Peyer's patch (tissue), 4 donors: ENCODE measurements at regions not wholly inside any gene's neighbourhood (a gene's known extent, or its start where the extent isn't known, plus 50 kb on each side); places are given as distances from the start of the nearest gene placed in this dataset.

ENCODE experiments used
- DNase-seq, 3 donors: peaks; one replicate each; pipeline ENCODE4 v3.0.0-alpha.2; 2017 to 2019
- H3K27ac ChIP-seq, 4 donors: fragments of 200-600 bp; sonication (generic); one replicate each; pipeline ENCODE4 v1.5.1; 2016 to 2019
- H3K27me3 ChIP-seq, 2 donors: fragments of 200-600 bp; sonication (generic); one replicate each; pipeline ENCODE4 v1.5.1; 2019
- H3K36me3 ChIP-seq, 3 donors: fragments of 200-600 bp; sonication (generic); one replicate each; pipeline ENCODE4 v1.5.1; 2016 to 2019
- H3K4me1 ChIP-seq, 4 donors: fragments of 200-600 bp; sonication (generic); one replicate each; pipeline ENCODE4 v1.5.1; 2016 to 2019
- H3K4me3 ChIP-seq, 4 donors: fragments of 200-600 bp; sonication (generic); 1 replicate in 3 of 4; 2 replicates in 1 of 4; pipeline ENCODE4 v1.5.1; 2016 to 2019; ENCODE audit warnings: mild to moderate bottlenecking in 1 of 4
- H3K9me3 ChIP-seq, 4 donors: fragments of 200-600 bp; sonication (generic); one replicate each; pipeline ENCODE4 v1.5.1; 2016 to 2019; ENCODE audit warnings: mild to moderate bottlenecking in 1 of 4
- CTCF ChIP-seq, 6 experiments: fragments of 450-650 bp in 4 of 6; fragments of 200-600 bp in 2 of 6; sonication (generic) in 1 of 6; IDR thresholded peaks; one replicate each; pipeline ENCODE4 v1.5.1; 2017 to 2019; ENCODE audit warnings: antibody characterized with exemption in 6 of 6, mild to moderate bottlenecking in 3 of 6, moderate library complexity in 1 of 6
- POLR2A ChIP-seq, 2 donors: fragments of 450-650 bp; IDR thresholded peaks; one replicate each; pipeline ENCODE4 v1.5.1; 2017; ENCODE audit warnings: antibody characterized with exemption in 2 of 2, mild to moderate bottlenecking in 2 of 2, moderate library complexity in 2 of 2

GRCh38 chr20:19930426-19930825 is 86.7 kb upstream of the NAA20 start:
- peaks cover 0 to 55% (median 0%) of the 10 kb centered on the region in 4 donors for H3K4me1 ChIP-seq
- H3K36me3 ChIP-seq: peaks cover 0 to 5% (median 0%) of the 10 kb centered on the region in 3 donors
- DNase-seq: no peak
- TF ChIP-seq POLR2A (IDR thresholded peaks at IDR 0.05) (no peak), CTCF (IDR thresholded peaks at IDR 0.05) (no peak)
- no peak overlapping the region for H3K4me3 ChIP-seq
- no peaks in the 10 kb centered on the region for H3K27me3 ChIP-seq
- no peaks in the 10 kb centered on the region for H3K9me3 ChIP-seq
- peak overlapping the region in 1 of 4 donors; percentile 12 for H3K27ac ChIP-seq

DNA sequence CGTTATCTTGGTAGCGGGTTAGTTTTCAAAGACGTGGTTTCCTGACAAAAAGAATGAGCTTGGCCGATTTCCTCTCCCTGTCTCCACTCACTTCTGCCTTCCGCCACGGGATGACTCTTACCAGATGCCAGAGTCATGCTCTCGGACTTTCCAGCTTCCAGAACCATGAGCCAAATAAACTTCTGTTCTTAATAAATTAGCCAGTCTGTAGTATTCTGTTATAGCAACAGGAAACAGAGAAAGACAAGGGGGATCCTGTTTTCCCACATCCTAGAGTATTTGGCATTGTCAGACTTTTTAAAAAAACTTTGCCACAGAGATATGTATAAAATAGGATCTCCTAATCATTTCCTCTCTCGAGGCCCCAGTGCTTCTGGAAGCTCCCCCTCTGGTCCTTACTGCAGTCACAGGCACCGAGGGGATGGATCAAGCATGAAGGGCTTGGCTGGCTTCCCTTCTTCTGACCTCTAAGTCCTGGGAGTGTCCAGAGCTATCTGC is 84.9 kb upstream of the NAA20 start:
- H3K4me3 ChIP-seq: no peak overlapping the region
- TF ChIP-seq POLR2A (IDR thresholded peaks at IDR 0.05) (no peak), CTCF (IDR thresholded peaks at IDR 0.05) (no peak)
- H3K27me3 ChIP-seq: no peaks in the 10 kb centered on the region
- no peaks in the 10 kb centered on the region for H3K9me3 ChIP-seq
- H3K4me1 ChIP-seq: peaks cover 0 to 60% (median 0%) of the 10 kb centered on the region in 4 donors
- DNase-seq: no peak
- H3K36me3 ChIP-seq: peaks cover 0 to 13% (median 0%) of the 10 kb centered on the region in 3 donors
- peak overlapping the region; percentile 6 to 49 (median 20) for H3K27ac ChIP-seq

GRCh38 chr20:19934792-19935491 is 82.2 kb upstream of the NAA20 start:
- peaks cover 0 to 36% (median 3%) of the 10 kb centered on the region in 4 donors for H3K4me1 ChIP-seq

GRCh38 chr20:19935842-19936241 is 81.3 kb upstream of the NAA20 start:
- H3K9me3 ChIP-seq: no peaks in the 10 kb centered on the region
- H3K36me3 ChIP-seq: peaks cover 0 to 24% (median 0%) of the 10 kb centered on the region in 3 donors
- peaks cover 0 to 35% (median 3%) of the 10 kb centered on the region in 4 donors for H3K4me1 ChIP-seq
- H3K4me3 ChIP-seq: peak overlapping the region in 1 of 4 donors; percentile 10
- H3K27ac ChIP-seq: peak overlapping the region in 3 of 4 donors; percentile 54 to 82 (median 69)
- no peak for DNase-seq
- H3K27me3 ChIP-seq: no peaks in the 10 kb centered on the region
- TF ChIP-seq CTCF (IDR thresholded peaks at IDR 0.05): no peak
- no peak for TF ChIP-seq POLR2A (IDR thresholded peaks at IDR 0.05)

More at GRCh38 chr20:19934792-19935491, 82.2 kb upstream of the NAA20 start:
- H3K9me3 ChIP-seq: no peaks in the 10 kb centered on the region
- H3K27ac ChIP-seq: peak overlapping the region; percentile 42 to 83 (median 62)
- H3K27me3 ChIP-seq: no peaks in the 10 kb centered on the region
- H3K36me3 ChIP-seq: peaks cover 0 to 18% (median 0%) of the 10 kb centered on the region in 3 donors
- DNase-seq: peak; percentile 44 to 77 (median 70)
- TF ChIP-seq CTCF (IDR thresholded peaks at IDR 0.05): no peak
- TF ChIP-seq POLR2A (IDR thresholded peaks at IDR 0.05): peak; percentile 36 to 54
- H3K4me3 ChIP-seq: peak overlapping the region in 3 of 4 donors; percentile 10 to 24 (median 18)

DNA sequence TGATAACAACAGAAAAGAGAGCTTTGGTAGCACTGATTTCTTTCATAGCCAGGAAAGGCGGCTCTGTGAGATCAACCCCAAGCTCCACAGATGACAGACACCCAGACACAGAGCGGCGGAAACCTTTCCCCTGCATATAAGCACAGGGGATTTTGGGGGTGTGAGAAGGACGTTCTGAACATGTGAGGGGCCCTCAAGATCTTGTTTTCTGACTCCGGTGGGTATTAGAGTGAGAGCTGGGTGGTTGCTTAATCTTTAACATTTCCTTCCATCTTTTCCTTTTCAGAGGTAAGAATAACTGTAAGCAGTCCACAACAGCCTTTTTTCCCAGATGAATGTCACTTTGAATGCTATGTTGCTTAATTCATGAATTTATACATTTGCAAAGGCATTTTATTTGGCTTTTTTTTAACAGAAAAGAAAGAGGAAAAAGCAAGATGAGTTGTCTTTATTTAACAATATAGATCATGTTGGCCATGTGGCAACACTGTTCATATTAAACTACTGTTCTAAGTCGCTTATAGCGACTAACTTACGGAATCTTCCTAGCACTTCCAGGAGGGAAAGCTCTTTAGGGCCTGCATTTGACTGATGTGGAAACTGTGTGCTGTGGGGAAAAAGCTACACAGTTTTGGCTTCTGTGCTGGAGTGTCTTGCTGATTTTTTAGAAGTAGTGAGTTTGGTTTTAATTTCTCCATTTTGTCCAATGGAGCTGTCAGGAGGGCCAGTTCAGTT is 80.5 kb upstream of the NAA20 start:
- DNase-seq: no peak
- H3K4me1 ChIP-seq: peaks cover 0 to 35% (median 3%) of the 10 kb centered on the region in 4 donors

More for the DNA sequence above, 80.5 kb upstream of the NAA20 start:
- TF ChIP-seq CTCF (IDR thresholded peaks at IDR 0.05) (no peak), POLR2A (IDR thresholded peaks at IDR 0.05) (no peak)
- Histone ChIP-seq H3K4me3 (peak overlapping the region in 1 of 4 donors; percentile 7), H3K36me3 (peaks cover 0 to 30% (median 0%) of the 10 kb centered on the region in 3 donors), H3K9me3 (no peaks in the 10 kb centered on the region), H3K27ac (peak overlapping the region in 1 of 4 donors; percentile 82), H3K27me3 (no peaks in the 10 kb centered on the region)
